Heart left ventricle (tissue), 16 donors: ENCODE measurements at regions not wholly inside any gene's neighbourhood (a gene's known extent, or its start where the extent isn't known, plus 50 kb on each side); places are given as distances from the start of the nearest gene placed in this dataset.
"Not testable (repeated sequence)": the region's sequence is repeated elsewhere in the genome, so short reads cannot be mapped to it uniquely, and the experiment has no call there.

Experiments used
- ATAC-seq, 4 donors: fragments of 200-7000 bp; cut with Tn5 transposase; one replicate each; pipeline ENCODE4 v1.9.1; 2020 to 2022; ENCODE audit warnings: moderate library complexity in 4 of 4, mild to moderate bottlenecking in 3 of 4, moderate number of reproducible peaks in 1 of 4
- DNase-seq, 5 donors: peaks; one replicate each; pipeline ENCODE4 v3.0.0-alpha.2; 2020
- H3K27ac ChIP-seq, 12 donors: fragments of 200-600 bp; sonication (generic) in 4 of 12; one replicate each; pipeline versions ENCODE4 v1.5.0 to v1.8.0; 2016 to 2022; ENCODE audit warnings: mild to moderate bottlenecking in 2 of 12
- H3K27me3 ChIP-seq, 9 donors: fragments of 200-600 bp; sonication (generic) in 2 of 9; one replicate each; pipeline versions ENCODE4 v1.5.1 to v1.8.0; 2016 to 2022; ENCODE audit warnings: mild to moderate bottlenecking in 3 of 9
- H3K36me3 ChIP-seq, 9 donors: fragments of 200-600 bp; sonication (generic) in 2 of 9; one replicate each; pipeline versions ENCODE4 v1.5.0 to v1.8.0; 2018 to 2022; ENCODE audit warnings: mild to moderate bottlenecking in 2 of 9
- H3K4me1 ChIP-seq, 12 donors: fragments of 200-600 bp; sonication (generic) in 4 of 12; one replicate each; pipeline versions ENCODE4 v1.5.0 to v1.8.0; 2016 to 2022; ENCODE audit warnings: mild to moderate bottlenecking in 3 of 12
- H3K4me3 ChIP-seq, 12 donors: fragments of 200-600 bp; sonication (generic) in 4 of 12; one replicate each; pipeline versions ENCODE4 v1.5.0 to v1.8.0; 2017 to 2022; ENCODE audit warnings: mild to moderate bottlenecking in 9 of 12, moderate library complexity in 4 of 12
- H3K9me3 ChIP-seq, 12 donors: fragments of 200-600 bp; sonication (generic) in 4 of 12; one replicate each; pipeline versions ENCODE4 v1.5.0 to v1.8.0; 2016 to 2022; ENCODE audit warnings: mild to moderate bottlenecking in 1 of 12
- CTCF ChIP-seq, 12 donors: fragments of 200-600 bp; sonication (generic) in 4 of 12; IDR thresholded peaks; one replicate each; pipeline versions ENCODE4 v1.5.0 to v1.8.0; 2018 to 2022; ENCODE audit warnings: antibody characterized with exemption in 12 of 12, mild to moderate bottlenecking in 5 of 12
- POLR2A ChIP-seq, 2 donors: fragments of 450-650 bp; IDR thresholded peaks; one replicate each; pipeline ENCODE4 v1.6.1; 2017; ENCODE audit warnings: antibody characterized with exemption in 2 of 2, mild to moderate bottlenecking in 2 of 2, moderate library complexity in 2 of 2
- WGBS, 4 donors: extraction: QIAGEN DNeasy Blood & Tissue Kit in 2 of 4; methylation state at CpG; one replicate each; pipeline versions ENCODE4 v1.1.5 to v1.1.7; 2013 to 2018; 5-methylcytosine and 5-hydroxymethylcytosine counted together
- intact Hi-C, 10 donors: fragments of 100-400 bp; cut with DNase I; formaldehyde crosslinking; loops; one replicate each; pipeline versions ENCODE4 v1.11.1 to v1.14.2; 2022
- donor health status: ischemic (EF 13 %, LVEDD 7.1; RV severe dilation, severe dysfunction).
- donor health status: healthy with polysubstance abuse.
- donor health status: DM: no; HTN: yes; CAD: no.
- donor health status: DM: no; HTN: no; CAD: no.
- donor health status: ischemic (EF 25% LVEDD 6.9; RV normal size, moderate dysfunction).
- donor health status: ischemic (EF 25% LVEDD 5.7; RV mildly dilated, moderate dysfunction).
- donor health status: healthy.
- donor health status: DM: yes; HTN: yes; CAD: no.
- donor health status: ischemic (EF 35%, LVEDD 5.7; RV mildly dilated, moderate dysfunction).
- donor health status: nonischemic (EF 11% LVEDD 7.7; RV severe dilation, severe dysfunction).
- donor health status: DM: yes; HTN: yes; CAD: no.
- donor health status: PGD.
- donor health status: ischemic (EF 29% LVEDD 5.4; RV normal size, mild dysfunction).
- donor health status: nonischemic (EF 23%, LVEDD 6.1; RV moderate dilation, normal function).

GRCh38 chr1:79497193-79497773 is 490.8 kb upstream of the ADGRL4 start:
- intact Hi-C loops, result no loop called here
- H3K4me1 ChIP-seq, result no peaks in the 10 kb centered on the region
- H3K9me3 ChIP-seq, result no peaks in the 10 kb centered on the region
- DNase-seq, result no peak
- no peak for TF ChIP-seq POLR2A (IDR thresholded peaks at IDR 0.05)
- peak; percentile 45 to 78 (median 60) for TF ChIP-seq CTCF (IDR thresholded peaks at IDR 0.05)
- no peak overlapping the region for H3K27ac ChIP-seq
- WGBS, 4 donors, result 32 to 42% (median 38%) methylated on average over 4 of the region's 4 CpGs
- no peak overlapping the region for H3K4me3 ChIP-seq
- no peaks in the 10 kb centered on the region for H3K27me3 ChIP-seq
- no peaks in the 10 kb centered on the region for H3K36me3 ChIP-seq
- ATAC-seq, result no peak

- WGBS, 4 donors, result 68 to 79% (median 74%) methylated on average over 2 of the region's 2 CpGs
- Histone ChIP-seq H3K36me3 (no peaks in the 10 kb centered on the region), H3K4me1 (no peaks in the 10 kb centered on the region), H3K4me3 (no peak overlapping the region), H3K27me3 (no peaks in the 10 kb centered on the region), H3K27ac (no peak overlapping the region), H3K9me3 (no peaks in the 10 kb centered on the region)
- TF ChIP-seq POLR2A (IDR thresholded peaks at IDR 0.05), result no peak
- no peak for TF ChIP-seq CTCF (IDR thresholded peaks at IDR 0.05)
- ATAC-seq (no peak), DNase-seq (no peak)
- intact Hi-C loops, result no loop called here
Measured at GRCh38 chr1:79496129-79496528, 489.6 kb upstream of the ADGRL4 start.

- H3K4me3 ChIP-seq, H3K27me3 ChIP-seq, H3K9me3 ChIP-seq, H3K36me3 ChIP-seq, DNase-seq, ATAC-seq, H3K4me1 ChIP-seq, intact Hi-C loops, H3K27ac ChIP-seq: not testable (repeated sequence)
- WGBS, 4 donors, result 65 to 77% (median 70%) methylated on average over 4 of the region's 4 CpGs
Measured at GRCh38 chr1:79493702-79494101, 487.2 kb upstream of the ADGRL4 start.

GRCh38 chr1:79488572-79489121 is 482.1 kb upstream of the ADGRL4 start:
- 60 to 67% (median 65%) methylated on average over 4 of the region's 4 CpGs for WGBS, 4 donors
- H3K9me3 ChIP-seq, ATAC-seq, intact Hi-C loops, H3K4me1 ChIP-seq, H3K27me3 ChIP-seq, H3K36me3 ChIP-seq, DNase-seq, H3K4me3 ChIP-seq, H3K27ac ChIP-seq: not testable (repeated sequence)

GRCh38 chr1:79478728-79479373 is 472.3 kb upstream of the ADGRL4 start:
- no peak overlapping the region for H3K27ac ChIP-seq
- WGBS, 4 donors, result 48 to 55% (median 51%) methylated on average over 9 of the region's 9 CpGs

More at GRCh38 chr1:79478728-79479373, 472.3 kb upstream of the ADGRL4 start:
- H3K4me3 ChIP-seq, result no peak overlapping the region
- peaks cover 0 to 6% (median 0%) of the 10 kb centered on the region in 12 donors for H3K4me1 ChIP-seq
- intact Hi-C loops, result no loop called here
- TF ChIP-seq POLR2A (IDR thresholded peaks at IDR 0.05), result no peak
- TF ChIP-seq CTCF (IDR thresholded peaks at IDR 0.05), result no peak
- peaks cover 0 to 16% (median 3%) of the 10 kb centered on the region in 12 donors for H3K9me3 ChIP-seq
- no peaks in the 10 kb centered on the region for H3K36me3 ChIP-seq
- DNase-seq (no peak), ATAC-seq (peak in 2 of 4 donors; percentile 42 to 49)
- H3K27me3 ChIP-seq, result no peaks in the 10 kb centered on the region
